IMR-90 (cell line): ENCODE measurements at regions not wholly inside any gene's neighbourhood (a gene's known extent, or its start where the extent isn't known, plus 50 kb on each side); places are given as distances from the start of the nearest gene placed in this dataset.

Experiments used
- BHLHE40 ChIP-seq: fragments of 150-350 bp; IDR thresholded peaks from 2 replicates; pipeline ENCODE4 v1.6.1; 2016; ENCODE audit warnings: mild to moderate bottlenecking, low read depth, low read length
- CEBPB ChIP-seq: IDR thresholded peaks from 2 replicates; pipeline ENCODE4 v1.6.1; 2012; ENCODE audit warnings: low read depth, low read length, improper control_type of control experiment
- CTCF ChIP-seq: conservative IDR thresholded peaks from 2 replicates; pipeline ENCODE4 v1.5.1; 2012; ENCODE audit warnings: mild to moderate bottlenecking, low read depth, low read length, improper control_type of control experiment
- MAZ ChIP-seq: IDR thresholded peaks from 2 replicates; pipeline ENCODE4 v1.6.1; 2012; ENCODE audit warnings: low read depth, mild to moderate bottlenecking, low read length, improper control_type of control experiment, moderate library complexity, borderline replicate concordance
- MXI1 ChIP-seq: IDR thresholded peaks from 2 replicates; pipeline ENCODE4 v1.6.1; 2012; ENCODE audit warnings: low read depth, mild to moderate bottlenecking, low read length, moderate library complexity, borderline replicate concordance
- POLR2A ChIP-seq: IDR thresholded peaks from 2 replicates; pipeline ENCODE4 v1.6.1; 2012; ENCODE audit warnings: mild to moderate bottlenecking, low read depth, low read length
- RAD21 ChIP-seq: IDR thresholded peaks from 2 replicates; pipeline ENCODE4 v1.6.1; 2012; ENCODE audit warnings: low read length, improper control_type of control experiment

- TF ChIP-seq CTCF = no peak
- TF ChIP-seq MXI1 = no peak
- no peak for TF ChIP-seq POLR2A
- TF ChIP-seq RAD21 = no peak
- no peak for TF ChIP-seq BHLHE40
- TF ChIP-seq CEBPB = no peak
- no peak for TF ChIP-seq MAZ
Observed at GRCh38 chr4:159489646-159490045, 386.8 kb downstream of the RAPGEF2 start.
